ENCODE measurements at regions not wholly inside any gene's neighbourhood (a gene's known extent, or its start where the extent isn't known, plus 50 kb on each side); places are given as distances from the start of the nearest gene placed in this dataset.

GRCh38 chr5:57950616-57951228 is 468.1 kb upstream of the ACTBL2 start:
- H3K4me3 ChIP-seq (ENCODE audit: low read length) = no peak overlapping the region
- TF ChIP-seq, protein P1, sequence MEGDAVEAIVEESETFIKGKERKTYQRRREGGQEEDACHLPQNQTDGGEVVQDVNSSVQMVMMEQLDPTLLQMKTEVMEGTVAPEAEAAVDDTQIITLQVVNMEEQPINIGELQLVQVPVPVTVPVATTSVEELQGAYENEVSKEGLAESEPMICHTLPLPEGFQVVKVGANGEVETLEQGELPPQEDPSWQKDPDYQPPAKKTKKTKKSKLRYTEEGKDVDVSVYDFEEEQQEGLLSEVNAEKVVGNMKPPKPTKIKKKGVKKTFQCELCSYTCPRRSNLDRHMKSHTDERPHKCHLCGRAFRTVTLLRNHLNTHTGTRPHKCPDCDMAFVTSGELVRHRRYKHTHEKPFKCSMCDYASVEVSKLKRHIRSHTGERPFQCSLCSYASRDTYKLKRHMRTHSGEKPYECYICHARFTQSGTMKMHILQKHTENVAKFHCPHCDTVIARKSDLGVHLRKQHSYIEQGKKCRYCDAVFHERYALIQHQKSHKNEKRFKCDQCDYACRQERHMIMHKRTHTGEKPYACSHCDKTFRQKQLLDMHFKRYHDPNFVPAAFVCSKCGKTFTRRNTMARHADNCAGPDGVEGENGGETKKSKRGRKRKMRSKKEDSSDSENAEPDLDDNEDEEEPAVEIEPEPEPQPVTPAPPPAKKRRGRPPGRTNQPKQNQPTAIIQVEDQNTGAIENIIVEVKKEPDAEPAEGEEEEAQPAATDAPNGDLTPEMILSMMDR (conservative IDR thresholded peaks at IDR 0.05; ENCODE audit: low read depth, low read length) = no peak
- DNase-seq (ENCODE audit: low read depth) = no peak

- DNase-seq (ENCODE audit: low read depth) = no peak
- no peak overlapping the region for H3K4me3 ChIP-seq (ENCODE audit: low read length)
- TF ChIP-seq, protein P1 (conservative IDR thresholded peaks at IDR 0.05; ENCODE audit: low read depth, low read length) = no peak
Observed at GRCh38 chr5:57948091-57948490, 465.5 kb upstream of the ACTBL2 start.

DNA sequence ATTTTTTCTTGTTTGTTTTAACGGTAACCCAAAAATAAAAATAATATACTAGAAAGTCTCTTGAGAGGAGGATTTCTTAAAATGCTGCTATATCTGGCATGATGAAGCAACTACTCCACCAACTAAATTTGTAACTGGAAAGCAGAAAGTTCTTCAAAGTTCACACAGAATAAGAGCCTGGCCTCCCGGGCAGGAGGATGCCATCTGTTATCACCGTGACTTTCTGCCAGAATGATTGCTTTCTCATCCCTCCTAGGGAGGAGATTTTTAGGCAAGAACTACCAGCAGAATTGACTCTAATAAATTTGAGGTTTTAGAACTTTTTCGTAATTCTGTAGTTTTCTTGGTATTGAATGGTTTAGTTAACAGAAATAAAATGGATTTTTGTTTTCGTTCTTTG is 464.6 kb upstream of the ACTBL2 start:
- TF ChIP-seq, protein P1 (conservative IDR thresholded peaks at IDR 0.05; ENCODE audit: low read depth, low read length) = no peak
- H3K4me3 ChIP-seq (ENCODE audit: low read length) = no peak overlapping the region
- no peak for DNase-seq (ENCODE audit: low read depth)

- no peak for DNase-seq (ENCODE audit: low read depth)
- TF ChIP-seq, protein P1 (conservative IDR thresholded peaks at IDR 0.05; ENCODE audit: low read depth, low read length) = no peak
- H3K4me3 ChIP-seq (ENCODE audit: low read length) = no peak overlapping the region
Observed at GRCh38 chr5:57940879-57941278, 458.3 kb upstream of the ACTBL2 start.

- H3K4me3 ChIP-seq (ENCODE audit: low read length) = no peak overlapping the region
- no peak for DNase-seq (ENCODE audit: low read depth)
- TF ChIP-seq, protein P1 (conservative IDR thresholded peaks at IDR 0.05; ENCODE audit: low read depth, low read length) = no peak
Observed at GRCh38 chr5:57940236-57940635, 457.6 kb upstream of the ACTBL2 start.

DNA sequence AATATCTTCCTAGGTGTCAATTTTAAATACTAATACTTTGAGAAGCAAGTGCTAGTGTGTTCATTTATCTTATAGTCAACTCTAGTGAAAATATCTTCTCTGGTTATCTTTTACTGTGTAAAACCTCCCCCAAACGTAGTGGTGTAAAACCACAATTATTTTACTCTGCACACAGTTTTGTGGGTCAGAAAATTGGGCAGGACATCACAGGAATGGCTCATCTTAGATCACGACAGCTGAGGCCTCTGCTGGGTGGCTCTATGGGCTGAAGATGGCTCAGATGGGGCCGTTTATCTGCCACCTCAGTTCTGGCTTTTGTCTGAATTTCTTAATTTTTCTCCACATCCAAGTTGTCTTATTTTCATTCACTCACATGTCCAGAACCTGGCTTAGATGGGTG is 457.2 kb upstream of the ACTBL2 start:
- DNase-seq (ENCODE audit: low read depth) = no peak

GRCh38 chr5:57939335-57939734 is 456.7 kb upstream of the ACTBL2 start:
- H3K4me3 ChIP-seq (ENCODE audit: low read length) = no peak overlapping the region
- no peak for DNase-seq (ENCODE audit: low read depth)
- TF ChIP-seq, protein P1 (conservative IDR thresholded peaks at IDR 0.05; ENCODE audit: low read depth, low read length) = no peak

More for the DNA sequence above, 457.2 kb upstream of the ACTBL2 start:
- no peak overlapping the region for H3K4me3 ChIP-seq (ENCODE audit: low read length)
- TF ChIP-seq, protein P1 (conservative IDR thresholded peaks at IDR 0.05; ENCODE audit: low read depth, low read length) = no peak

Data from retinal pigment epithelial cell (primary cell).